ENCODE measurements at regions not wholly inside any gene's neighbourhood (a gene's known extent, or its start where the extent isn't known, plus 50 kb on each side); places are given as distances from the start of the nearest gene placed in this dataset.

DNA sequence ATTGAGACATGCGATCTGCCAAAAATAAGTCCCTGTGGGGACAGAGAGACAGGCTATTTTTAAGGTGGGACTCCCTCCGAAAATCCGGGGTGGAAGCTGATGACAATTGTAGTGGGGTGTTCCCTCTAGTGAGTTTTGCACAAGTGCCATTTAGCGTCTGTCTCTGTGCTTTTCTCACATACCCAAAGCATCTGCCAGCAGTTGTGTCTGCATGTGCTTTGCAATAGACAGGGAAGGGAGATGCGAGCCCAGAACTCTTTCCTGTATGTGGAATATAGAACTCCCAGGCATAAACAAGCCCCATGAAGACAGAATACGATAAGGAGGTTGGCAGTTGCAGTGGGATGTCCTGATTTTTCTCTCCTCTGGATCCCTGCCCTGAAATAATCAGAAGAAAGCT, 282.7 kb upstream of the XYLT1 start:
- Histone ChIP-seq H3K79me2 (ENCODE audit: control insufficient read depth, low read length) (no peaks in the 10 kb centered on the region), H3K9me3 (ENCODE audit: control insufficient read depth, insufficient read depth, low read length) (no peaks in the 10 kb centered on the region), H3F3A (ENCODE audit: control insufficient read depth, insufficient read depth) (no peaks in the 10 kb centered on the region), H3K4me1 (ENCODE audit: control insufficient read depth, low read length) (no peaks in the 10 kb centered on the region), H3K27ac (ENCODE audit: low read depth, low read length) (no peak overlapping the region), H3K36me3 (ENCODE audit: control insufficient read depth, low read length) (no peaks in the 10 kb centered on the region), H3K9me2 (replicated peaks; ENCODE audit: control insufficient read depth, low read length) (no peaks in the 10 kb centered on the region), H4K20me1 (ENCODE audit: control insufficient read depth, insufficient read depth, low read depth, low read length) (no peaks in the 10 kb centered on the region), H3K27me3 (ENCODE audit: control insufficient read depth, low read length) (no peaks in the 10 kb centered on the region), H3K4me2 (ENCODE audit: low read length) (no peak overlapping the region), H3K4me3 (ENCODE audit: low read length) (no peak overlapping the region)
- TF ChIP-seq EZH2phosphoT487 (IDR thresholded peaks at IDR 0.05; ENCODE audit: borderline replicate concordance, low read length): no peak
- TF ChIP-seq, protein P1, sequence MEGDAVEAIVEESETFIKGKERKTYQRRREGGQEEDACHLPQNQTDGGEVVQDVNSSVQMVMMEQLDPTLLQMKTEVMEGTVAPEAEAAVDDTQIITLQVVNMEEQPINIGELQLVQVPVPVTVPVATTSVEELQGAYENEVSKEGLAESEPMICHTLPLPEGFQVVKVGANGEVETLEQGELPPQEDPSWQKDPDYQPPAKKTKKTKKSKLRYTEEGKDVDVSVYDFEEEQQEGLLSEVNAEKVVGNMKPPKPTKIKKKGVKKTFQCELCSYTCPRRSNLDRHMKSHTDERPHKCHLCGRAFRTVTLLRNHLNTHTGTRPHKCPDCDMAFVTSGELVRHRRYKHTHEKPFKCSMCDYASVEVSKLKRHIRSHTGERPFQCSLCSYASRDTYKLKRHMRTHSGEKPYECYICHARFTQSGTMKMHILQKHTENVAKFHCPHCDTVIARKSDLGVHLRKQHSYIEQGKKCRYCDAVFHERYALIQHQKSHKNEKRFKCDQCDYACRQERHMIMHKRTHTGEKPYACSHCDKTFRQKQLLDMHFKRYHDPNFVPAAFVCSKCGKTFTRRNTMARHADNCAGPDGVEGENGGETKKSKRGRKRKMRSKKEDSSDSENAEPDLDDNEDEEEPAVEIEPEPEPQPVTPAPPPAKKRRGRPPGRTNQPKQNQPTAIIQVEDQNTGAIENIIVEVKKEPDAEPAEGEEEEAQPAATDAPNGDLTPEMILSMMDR (IDR thresholded peaks at IDR 0.05; ENCODE audit: low read depth, low read length, poor library complexity, severe bottlenecking): no peak

DNA sequence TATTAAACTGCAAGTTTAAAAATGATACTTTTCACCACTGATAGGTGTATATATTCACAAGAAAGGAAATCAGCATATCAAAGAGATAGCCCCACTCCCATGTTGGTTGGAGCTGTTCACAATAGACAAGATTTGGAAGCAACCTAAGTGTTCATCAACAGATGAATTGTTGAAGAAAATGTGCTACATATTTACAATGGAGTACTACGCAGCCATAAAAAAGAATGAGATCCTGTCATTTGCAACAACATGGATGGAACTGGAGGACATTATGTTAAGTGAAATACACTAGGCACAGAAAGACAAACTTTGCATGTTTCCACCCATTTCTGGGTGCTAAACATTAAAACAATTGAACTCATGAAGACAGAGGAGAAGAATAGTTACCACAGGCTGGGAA, 278.9 kb upstream of the XYLT1 start:
- H3K36me3 ChIP-seq (ENCODE audit: control insufficient read depth, low read length): no peaks in the 10 kb centered on the region
- H3K27ac ChIP-seq (ENCODE audit: low read depth, low read length): no peak overlapping the region
- TF ChIP-seq, protein P1 (IDR thresholded peaks at IDR 0.05; ENCODE audit: low read depth, low read length, poor library complexity, severe bottlenecking): no peak
- TF ChIP-seq EZH2phosphoT487 (IDR thresholded peaks at IDR 0.05; ENCODE audit: borderline replicate concordance, low read length): no peak

DNA sequence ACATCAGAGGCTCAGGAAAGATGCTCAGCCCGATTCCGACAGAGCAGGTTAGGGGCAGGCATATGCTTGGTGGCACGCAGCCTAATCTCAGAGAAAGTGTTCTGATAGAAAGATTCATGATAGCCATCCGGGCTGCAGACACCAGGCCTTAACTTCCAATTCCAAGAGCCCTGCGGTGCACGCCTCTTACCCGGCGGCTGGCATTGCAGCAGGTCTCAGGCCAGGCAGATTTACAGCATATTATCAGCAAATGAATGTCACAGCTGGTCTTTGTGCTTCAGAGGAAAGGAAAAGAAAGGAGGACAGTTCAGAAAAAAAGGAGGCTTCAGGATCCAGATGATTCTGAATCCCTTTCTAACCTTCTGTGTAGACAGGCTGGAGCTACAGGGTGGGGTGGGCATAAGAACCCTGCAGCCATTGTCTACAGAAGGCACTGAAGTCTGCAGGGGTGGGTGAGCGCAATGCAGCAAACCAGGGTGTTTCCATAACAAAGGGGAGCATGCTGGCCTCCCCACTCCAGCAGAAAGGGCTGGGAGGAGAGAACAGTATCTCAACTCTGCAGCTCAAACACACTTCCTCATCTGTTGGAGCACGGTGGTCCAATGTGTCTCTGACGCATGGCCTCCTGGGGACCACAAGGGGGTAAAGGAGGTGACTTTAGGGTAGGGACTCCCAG, 277.4 kb upstream of the XYLT1 start:
- Histone ChIP-seq H3K27me3 (ENCODE audit: control insufficient read depth, low read length) (no peaks in the 10 kb centered on the region), H4K20me1 (ENCODE audit: control insufficient read depth, insufficient read depth, low read depth, low read length) (no peaks in the 10 kb centered on the region), H3F3A (ENCODE audit: control insufficient read depth, insufficient read depth) (no peaks in the 10 kb centered on the region), H3K9me2 (replicated peaks; ENCODE audit: control insufficient read depth, low read length) (no peaks in the 10 kb centered on the region), H3K27ac (ENCODE audit: low read depth, low read length) (no peak overlapping the region), H3K79me2 (ENCODE audit: control insufficient read depth, low read length) (no peaks in the 10 kb centered on the region), H3K9me3 (ENCODE audit: control insufficient read depth, insufficient read depth, low read length) (no peaks in the 10 kb centered on the region), H3K36me3 (ENCODE audit: control insufficient read depth, low read length) (no peaks in the 10 kb centered on the region), H3K4me2 (ENCODE audit: low read length) (no peak overlapping the region), H3K4me1 (ENCODE audit: control insufficient read depth, low read length) (no peaks in the 10 kb centered on the region), H3K4me3 (ENCODE audit: low read length) (no peak overlapping the region)
- TF ChIP-seq, protein P1 (IDR thresholded peaks at IDR 0.05; ENCODE audit: low read depth, low read length, poor library complexity, severe bottlenecking): no peak
- no peak for TF ChIP-seq EZH2phosphoT487 (IDR thresholded peaks at IDR 0.05; ENCODE audit: borderline replicate concordance, low read length)

More for the DNA sequence above, 278.9 kb upstream of the XYLT1 start:
- Histone ChIP-seq H3K4me1 (ENCODE audit: control insufficient read depth, low read length) (no peaks in the 10 kb centered on the region), H3K79me2 (ENCODE audit: control insufficient read depth, low read length) (no peaks in the 10 kb centered on the region), H3K27me3 (ENCODE audit: control insufficient read depth, low read length) (no peaks in the 10 kb centered on the region), H3K9me3 (ENCODE audit: control insufficient read depth, insufficient read depth, low read length) (no peaks in the 10 kb centered on the region), H3K9me2 (replicated peaks; ENCODE audit: control insufficient read depth, low read length) (no peaks in the 10 kb centered on the region), H3F3A (ENCODE audit: control insufficient read depth, insufficient read depth) (no peaks in the 10 kb centered on the region), H3K4me3 (ENCODE audit: low read length) (no peak overlapping the region), H3K4me2 (ENCODE audit: low read length) (no peak overlapping the region), H4K20me1 (ENCODE audit: control insufficient read depth, insufficient read depth, low read depth, low read length) (no peaks in the 10 kb centered on the region)
